GM23248 (cell line): ENCODE measurements at regions not wholly inside any gene's neighbourhood (a gene's known extent, or its start where the extent isn't known, plus 50 kb on each side); places are given as distances from the start of the nearest gene placed in this dataset.
A peak's percentile ranks its signal among the peaks of the same experiment; 100 is the strongest.

Experiments used
- DNase-seq: peaks from one replicate; pipeline ENCODE4 v3.0.0-alpha.2; 2015
- H2AFZ ChIP-seq: fragments of 200-600 bp; sonication (generic); 2 replicates; pipeline ENCODE4 v1.6.1; 2016; ENCODE audit warnings: antibody characterized with exemption
- H3F3A ChIP-seq: fragments of 200-600 bp; sonication (generic); 2 replicates; pipeline ENCODE4 v1.6.1; 2016; ENCODE audit warnings: mild to moderate bottlenecking, antibody characterized with exemption, mixed run types; ENCODE audit not compliant: insufficient read depth
- H3K27ac ChIP-seq: fragments of 200-600 bp; sonication (generic); 2 replicates; pipeline ENCODE4 v1.5.1; 2016; ENCODE audit warnings: mild to moderate bottlenecking
- H3K27me3 ChIP-seq: fragments of 200-600 bp; sonication (generic); replicated peaks from 2 replicates; pipeline ENCODE4 v1.6.1; 2016; ENCODE audit warnings: mild to moderate bottlenecking; ENCODE audit not compliant: insufficient read depth
- H3K36me3 ChIP-seq: fragments of 200-600 bp; sonication (generic); 2 replicates; pipeline ENCODE4 v1.6.1; 2016; ENCODE audit warnings: low read depth, mild to moderate bottlenecking
- H3K4me1 ChIP-seq: fragments of 200-600 bp; sonication (generic); 2 replicates; pipeline ENCODE4 v1.6.1; 2016; ENCODE audit warnings: mild to moderate bottlenecking; ENCODE audit not compliant: insufficient read depth
- H3K4me2 ChIP-seq: fragments of 200-600 bp; sonication (generic); one replicate; pipeline ENCODE4 v1.6.1; 2016; ENCODE audit warnings: mild to moderate bottlenecking; ENCODE audit not compliant: unreplicated experiment
- H3K4me3 ChIP-seq: fragments of 200-600 bp; sonication (generic); 2 replicates; pipeline ENCODE4 v1.5.1; 2016; ENCODE audit warnings: mild to moderate bottlenecking
- H3K79me2 ChIP-seq: fragments of 200-600 bp; sonication (generic); 2 replicates; pipeline ENCODE4 v1.6.1; 2016; ENCODE audit warnings: mild to moderate bottlenecking; ENCODE audit not compliant: insufficient read depth
- H3K9ac ChIP-seq: fragments of 200-600 bp; sonication (generic); 2 replicates; pipeline ENCODE4 v1.6.1; 2016; ENCODE audit warnings: mild to moderate bottlenecking
- H3K9me2 ChIP-seq: fragments of 200-600 bp; sonication (generic); 2 replicates; pipeline ENCODE4 v1.6.1; 2016; ENCODE audit warnings: mixed run types, mild to moderate bottlenecking, moderate library complexity; ENCODE audit not compliant: insufficient read depth
- H3K9me3 ChIP-seq: fragments of 200-600 bp; sonication (generic); one replicate; pipeline ENCODE4 v1.6.1; 2017; ENCODE audit warnings: low read depth
- H4K20me1 ChIP-seq: fragments of 200-600 bp; sonication (generic); 2 replicates; pipeline ENCODE4 v1.6.0; 2016; ENCODE audit not compliant: insufficient read depth
- EZH2 ChIP-seq: fragments of 200-600 bp; sonication (generic); IDR thresholded peaks from 2 replicates; pipeline ENCODE4 v1.6.1; 2018; ENCODE audit warnings: antibody characterized with exemption, mild to moderate bottlenecking; ENCODE audit not compliant: insufficient read depth, poor library complexity, severe bottlenecking
- EZH2phosphoT487 ChIP-seq: fragments of 200-600 bp; sonication (generic); IDR thresholded peaks from 2 replicates; pipeline ENCODE4 v1.6.1; 2018; ENCODE audit warnings: antibody characterized with exemption, moderate library complexity, mild to moderate bottlenecking, low read depth; ENCODE audit not compliant: insufficient read depth
- WGBS, 2 experiments: methylation state at CpG; one replicate each; pipeline ENCODE4 v1.1.6; 2015 to 2017; ENCODE audit warnings: low lambda C conversion rate in 2 of 2, low coverage in 1 of 2; ENCODE audit errors: missing lambda C conversion rate in 2 of 2; 5-methylcytosine and 5-hydroxymethylcytosine counted together
- in situ Hi-C: fragments of 300-500 bp; cut with MboI; formaldehyde crosslinking; loops from 2 replicates; pipeline ENCODE4 v1.15.0; 2020

- Histone ChIP-seq H3F3A (peaks cover 30% of the 10 kb centered on the region), H2AFZ (no peak overlapping the region), H3K27me3 (no peaks in the 10 kb centered on the region), H3K4me2 (peak overlapping the region; percentile 31), H3K79me2 (no peaks in the 10 kb centered on the region), H3K9ac (no peak overlapping the region), H3K36me3 (no peaks in the 10 kb centered on the region), H3K9me3 (no peaks in the 10 kb centered on the region), H4K20me1 (no peaks in the 10 kb centered on the region), H3K4me3 (no peak overlapping the region), H3K4me1 (peaks cover 30% of the 10 kb centered on the region), H3K9me2 (no peaks in the 10 kb centered on the region), H3K27ac (peak overlapping the region; percentile 45)
- peak; percentile 75; the same call in 1 of the 2 replicates for TF ChIP-seq EZH2phosphoT487
- TF ChIP-seq EZH2 = no peak
- in situ Hi-C loops = no loop called here
- peak; percentile 96 for DNase-seq
- WGBS, 2 experiments = 27 to 30% methylated on average over 5 of the region's 5 CpGs
These were observed 118.1 kb upstream of the CCDC112 start for GRCh38 chr5:115414406-115415142.

- no peak overlapping the region for H3K9ac ChIP-seq
- no peak overlapping the region for H3K27ac ChIP-seq
- H3K4me2 ChIP-seq = peak overlapping the region; percentile 31
- no peaks in the 10 kb centered on the region for H3K36me3 ChIP-seq
- no peak for DNase-seq
- H4K20me1 ChIP-seq = no peaks in the 10 kb centered on the region
- peaks cover 21% of the 10 kb centered on the region for H3F3A ChIP-seq
- no peak overlapping the region for H2AFZ ChIP-seq
- no peaks in the 10 kb centered on the region for H3K9me2 ChIP-seq
- no peaks in the 10 kb centered on the region for H3K9me3 ChIP-seq
- no peak overlapping the region for H3K4me3 ChIP-seq
- TF ChIP-seq EZH2 (no peak), EZH2phosphoT487 (no peak)
- WGBS, 2 experiments = 64 to 80% methylated on average over 1 of the region's 1 CpG
- H3K79me2 ChIP-seq = no peaks in the 10 kb centered on the region
- no peaks in the 10 kb centered on the region for H3K27me3 ChIP-seq
- in situ Hi-C loops = no loop called here
- H3K4me1 ChIP-seq = peaks cover 25% of the 10 kb centered on the region
These were observed 117.2 kb upstream of the CCDC112 start for GRCh38 chr5:115413651-115414050.

GRCh38 chr5:115409094-115409493 lies 112.6 kb upstream of the CCDC112 start:
- DNase-seq = no peak
- H4K20me1 ChIP-seq = no peaks in the 10 kb centered on the region
- H3K9me3 ChIP-seq = no peaks in the 10 kb centered on the region
- H3K4me3 ChIP-seq = no peak overlapping the region
- H3K4me2 ChIP-seq = no peak overlapping the region
- H2AFZ ChIP-seq = no peak overlapping the region
- no peaks in the 10 kb centered on the region for H3K36me3 ChIP-seq
- no peak overlapping the region for H3K27ac ChIP-seq
- no peaks in the 10 kb centered on the region for H3K9me2 ChIP-seq
- no peak overlapping the region for H3K9ac ChIP-seq
- WGBS, 2 experiments = 92 to 95% methylated on average over 2 of the region's 2 CpGs
- in situ Hi-C loops = no loop called here
- no peaks in the 10 kb centered on the region for H3K27me3 ChIP-seq
- no peaks in the 10 kb centered on the region for H3K79me2 ChIP-seq
- TF ChIP-seq EZH2phosphoT487 (no peak), EZH2 (no peak)
- peaks cover 4% of the 10 kb centered on the region for H3K4me1 ChIP-seq
- peaks cover 5% of the 10 kb centered on the region for H3F3A ChIP-seq

DNA sequence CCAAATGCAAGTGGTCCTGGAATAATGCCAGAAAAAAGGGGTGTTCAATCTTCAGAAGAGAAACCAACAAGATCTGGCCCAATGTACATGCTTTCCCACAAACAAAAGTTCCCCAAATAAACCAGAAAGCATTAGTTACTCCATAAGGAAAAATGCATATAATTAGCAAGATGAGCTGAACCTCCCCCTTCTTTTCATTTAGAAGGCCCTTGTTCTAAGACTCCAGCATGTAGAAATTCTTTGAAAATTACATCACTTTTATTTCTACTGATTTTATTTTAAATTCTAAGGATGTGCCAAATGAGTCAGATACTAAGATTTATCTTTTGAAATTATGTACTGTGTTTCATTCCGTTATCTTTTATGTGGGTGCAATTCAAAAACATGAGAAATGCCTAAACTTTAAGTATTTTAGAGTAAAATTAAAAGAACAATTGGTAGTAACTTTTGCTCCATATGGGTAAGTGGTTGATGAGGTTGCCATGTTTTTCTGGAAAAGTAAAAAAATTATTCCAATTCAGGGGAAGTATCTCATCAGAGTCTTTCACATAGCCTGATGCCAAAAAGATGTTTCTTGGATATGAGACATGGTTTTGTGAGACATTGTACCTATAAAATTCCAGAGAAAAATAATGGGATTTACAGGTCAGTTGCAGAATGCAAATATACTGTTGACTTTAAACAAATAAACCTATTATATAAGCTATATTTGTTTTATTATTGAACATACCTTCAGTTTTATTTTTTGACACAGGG lies 106.5 kb upstream of the CCDC112 start:
- TF ChIP-seq EZH2 = no peak
- TF ChIP-seq EZH2phosphoT487 = no peak
- H3K27ac ChIP-seq = no peak overlapping the region
- no peaks in the 10 kb centered on the region for H3K79me2 ChIP-seq
- peak; percentile 80 for DNase-seq
- no peak overlapping the region for H2AFZ ChIP-seq
- peaks cover 20% of the 10 kb centered on the region for H3F3A ChIP-seq
- H3K4me2 ChIP-seq = peak overlapping the region; percentile 70
- no peaks in the 10 kb centered on the region for H3K27me3 ChIP-seq
- no peak overlapping the region for H3K9ac ChIP-seq
- H3K4me3 ChIP-seq = 0 out of 2 replicates have a peak overlapping the region, but pooled peaks have one; percentile 13
- in situ Hi-C loops = no loop called here
- no peaks in the 10 kb centered on the region for H3K9me2 ChIP-seq
- peaks cover 15% of the 10 kb centered on the region for H3K4me1 ChIP-seq
- no peaks in the 10 kb centered on the region for H3K9me3 ChIP-seq
- 0% methylated on average over 1 of the region's 1 CpG for WGBS, 2 experiments
- no peaks in the 10 kb centered on the region for H4K20me1 ChIP-seq
- H3K36me3 ChIP-seq = no peaks in the 10 kb centered on the region
